ENCODE measurements at regions not wholly inside any gene's neighbourhood (a gene's known extent, or its start where the extent isn't known, plus 50 kb on each side); places are given as distances from the start of the nearest gene placed in this dataset.
A peak's percentile ranks its signal among the peaks of the same experiment; 100 is the strongest.

GRCh38 chr2:9143264-9143815 lies 63.3 kb upstream of the ASAP2 start (continued):
- TF ChIP-seq ZNF567 (CRISPR knock-in tag; IDR thresholded peaks at IDR 0.05; ENCODE audit: borderline replicate concordance) (0 out of 2 replicates have a peak, but pooled peaks have one; percentile 10), ZNF678 (CRISPR knock-in tag; IDR thresholded peaks at IDR 0.05) (0 out of 2 replicates have a peak, but pooled peaks have one; percentile 61), HNF4A (CRISPR knock-in tag; IDR thresholded peaks at IDR 0.05) (no peak), NFE2L1 (CRISPR knock-in tag; IDR thresholded peaks at IDR 0.05; ENCODE audit: borderline replicate concordance) (no peak), ARNT2 (CRISPR knock-in tag; IDR thresholded peaks at IDR 0.05; ENCODE audit: low read depth) (0 out of 2 replicates have a peak, but pooled peaks have one; percentile 25), ZBTB20 (CRISPR knock-in tag; IDR thresholded peaks at IDR 0.05; ENCODE audit: borderline replicate concordance, low read depth) (no peak), ZNF589 (CRISPR knock-in tag; conservative IDR thresholded peaks at IDR 0.05) (no peak), MIER2 (CRISPR knock-in tag; IDR thresholded peaks at IDR 0.05) (no peak), KAT7 (CRISPR knock-in tag; IDR thresholded peaks at IDR 0.05; ENCODE audit: borderline replicate concordance) (no peak), KDM5A (IDR thresholded peaks at IDR 0.05; ENCODE audit: borderline replicate concordance, low read length) (no peak), MXD3 (CRISPR knock-in tag; IDR thresholded peaks at IDR 0.05) (no peak), NFYB (CRISPR knock-in tag; IDR thresholded peaks at IDR 0.05) (no peak), PATZ1 (CRISPR knock-in tag; IDR thresholded peaks at IDR 0.05) (no peak), HNRNPL (IDR thresholded peaks at IDR 0.05; ENCODE audit: low read depth, low read length) (no peak), BCL6 (CRISPR knock-in tag; IDR thresholded peaks at IDR 0.05) (peak; percentile 82), GZF1 (CRISPR knock-in tag; IDR thresholded peaks at IDR 0.05) (0 out of 2 replicates have a peak, but pooled peaks have one; percentile 10), ZNF761 (CRISPR knock-in tag; conservative IDR thresholded peaks at IDR 0.05) (0 out of 2 replicates have a peak, but pooled peaks have one; percentile 21), TMF1 (CRISPR knock-in tag; IDR thresholded peaks at IDR 0.05; ENCODE audit: low read depth) (peak; percentile 40; the same call in 1 of the 2 replicates), SRF (IDR thresholded peaks at IDR 0.05; ENCODE audit: low read depth, low read length) (no peak), ZGPAT (CRISPR knock-in tag; IDR thresholded peaks at IDR 0.05) (0 out of 2 replicates have a peak, but pooled peaks have one; percentile 6), ZNF331 (CRISPR knock-in tag; IDR thresholded peaks at IDR 0.05) (no peak), ZNF510 (CRISPR knock-in tag; IDR thresholded peaks at IDR 0.05; ENCODE audit: low read depth) (0 out of 2 replicates have a peak, but pooled peaks have one; percentile 15), TCF12 (IDR thresholded peaks at IDR 0.05) (no peak), TCF12 (CRISPR knock-in tag; IDR thresholded peaks at IDR 0.05) (no peak)
- TF ChIP-seq, protein P1, sequence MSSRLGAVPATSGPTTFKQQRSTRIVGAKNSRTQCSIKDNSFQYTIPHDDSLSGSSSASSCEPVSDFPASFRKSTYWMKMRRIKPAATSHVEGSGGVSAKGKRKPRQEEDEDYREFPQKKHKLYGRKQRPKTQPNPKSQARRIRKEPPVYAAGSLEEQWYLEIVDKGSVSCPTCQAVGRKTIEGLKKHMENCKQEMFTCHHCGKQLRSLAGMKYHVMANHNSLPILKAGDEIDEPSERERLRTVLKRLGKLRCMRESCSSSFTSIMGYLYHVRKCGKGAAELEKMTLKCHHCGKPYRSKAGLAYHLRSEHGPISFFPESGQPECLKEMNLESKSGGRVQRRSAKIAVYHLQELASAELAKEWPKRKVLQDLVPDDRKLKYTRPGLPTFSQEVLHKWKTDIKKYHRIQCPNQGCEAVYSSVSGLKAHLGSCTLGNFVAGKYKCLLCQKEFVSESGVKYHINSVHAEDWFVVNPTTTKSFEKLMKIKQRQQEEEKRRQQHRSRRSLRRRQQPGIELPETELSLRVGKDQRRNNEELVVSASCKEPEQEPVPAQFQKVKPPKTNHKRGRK (CRISPR knock-in tag; IDR thresholded peaks at IDR 0.05) = 0 out of 2 replicates have a peak, but pooled peaks have one; percentile 4

Measured in HepG2 (cell line).